WERI-Rb-1 (cell line): ENCODE measurements at regions not wholly inside any gene's neighbourhood (a gene's known extent, or its start where the extent isn't known, plus 50 kb on each side); places are given as distances from the start of the nearest gene placed in this dataset.

Experiments used
- DNase-seq: peaks from one replicate; pipeline ENCODE4 v3.0.0-alpha.2; 2020
- H3K27ac ChIP-seq: fragments of 250-450 bp; sonication (Bioruptor Pico); 2 replicates; pipeline ENCODE4 v1.5.1; 2020; ENCODE audit warnings: mild to moderate bottlenecking, moderate library complexity
- H3K27me3 ChIP-seq: fragments of 250-450 bp; sonication (Bioruptor Pico); 2 replicates; pipeline ENCODE4 v1.5.1; 2021; ENCODE audit warnings: mild to moderate bottlenecking, low read depth, moderate library complexity; ENCODE audit not compliant: insufficient read depth, severe bottlenecking
- H3K36me3 ChIP-seq: fragments of 250-450 bp; sonication (Bioruptor Pico); 2 replicates; pipeline ENCODE4 v1.5.1; 2020; ENCODE audit warnings: mild to moderate bottlenecking, moderate library complexity
- H3K4me3 ChIP-seq: 2 replicates; pipeline ENCODE4 v1.5.1; 2011; ENCODE audit warnings: low read depth, mild to moderate bottlenecking, control low read depth, low read length
- H3K9me3 ChIP-seq: fragments of 250-450 bp; sonication (Bioruptor Pico); 2 replicates; pipeline ENCODE4 v1.5.1; 2021; ENCODE audit warnings: mild to moderate bottlenecking, moderate library complexity; ENCODE audit not compliant: severe bottlenecking
- CTCF ChIP-seq: IDR thresholded peaks from 2 replicates; pipeline ENCODE4 v1.5.1; 2011; ENCODE audit warnings: low read depth, mild to moderate bottlenecking, control low read depth, inconsistent platforms, low read length

GRCh38 chr5:158623971-158624370 lies 475.7 kb downstream of the EBF1 start:
- no peaks in the 10 kb centered on the region for H3K36me3 ChIP-seq
- no peak overlapping the region for H3K4me3 ChIP-seq
- no peaks in the 10 kb centered on the region for H3K9me3 ChIP-seq
- no peaks in the 10 kb centered on the region for H3K27me3 ChIP-seq
- no peak overlapping the region for H3K27ac ChIP-seq
- peak; percentile 76 for DNase-seq
- TF ChIP-seq CTCF = no peak

- Histone ChIP-seq H3K27ac (no peak overlapping the region), H3K4me3 (no peak overlapping the region), H3K27me3 (no peaks in the 10 kb centered on the region), H3K9me3 (no peaks in the 10 kb centered on the region), H3K36me3 (no peaks in the 10 kb centered on the region)
- no peak for TF ChIP-seq CTCF
- DNase-seq = no peak
These were observed 478.3 kb downstream of the EBF1 start for GRCh38 chr5:158621391-158621790.

- no peak for DNase-seq
These were observed 480.5 kb downstream of the EBF1 start for GRCh38 chr5:158619083-158619788.

GRCh38 chr5:158618256-158618655 lies 481.5 kb downstream of the EBF1 start:
- Histone ChIP-seq H3K9me3 (no peaks in the 10 kb centered on the region), H3K27me3 (no peaks in the 10 kb centered on the region), H3K36me3 (no peaks in the 10 kb centered on the region), H3K27ac (no peak overlapping the region), H3K4me3 (no peak overlapping the region)
- no peak for DNase-seq
- TF ChIP-seq CTCF = no peak

More at GRCh38 chr5:158619083-158619788, 480.5 kb downstream of the EBF1 start:
- TF ChIP-seq CTCF = no peak
- H3K4me3 ChIP-seq = no peak overlapping the region
- H3K36me3 ChIP-seq = no peaks in the 10 kb centered on the region
- H3K27me3 ChIP-seq = no peaks in the 10 kb centered on the region
- H3K9me3 ChIP-seq = no peaks in the 10 kb centered on the region
- H3K27ac ChIP-seq = no peak overlapping the region

GRCh38 chr5:158616707-158617106 lies 483.0 kb downstream of the EBF1 start:
- H3K27me3 ChIP-seq = no peaks in the 10 kb centered on the region
- H3K9me3 ChIP-seq = no peaks in the 10 kb centered on the region
- TF ChIP-seq CTCF = no peak
- no peaks in the 10 kb centered on the region for H3K36me3 ChIP-seq
- no peak for DNase-seq
- H3K27ac ChIP-seq = no peak overlapping the region
- H3K4me3 ChIP-seq = no peak overlapping the region

- TF ChIP-seq CTCF = no peak
- Histone ChIP-seq H3K4me3 (no peak overlapping the region), H3K27me3 (no peaks in the 10 kb centered on the region), H3K36me3 (no peaks in the 10 kb centered on the region), H3K27ac (no peak overlapping the region), H3K9me3 (no peaks in the 10 kb centered on the region)
- no peak for DNase-seq
These were observed 484.8 kb downstream of the EBF1 start for GRCh38 chr5:158614951-158615350.
